ENCODE measurements at regions not wholly inside any gene's neighbourhood (a gene's known extent, or its start where the extent isn't known, plus 50 kb on each side); places are given as distances from the start of the nearest gene placed in this dataset.

DNA sequence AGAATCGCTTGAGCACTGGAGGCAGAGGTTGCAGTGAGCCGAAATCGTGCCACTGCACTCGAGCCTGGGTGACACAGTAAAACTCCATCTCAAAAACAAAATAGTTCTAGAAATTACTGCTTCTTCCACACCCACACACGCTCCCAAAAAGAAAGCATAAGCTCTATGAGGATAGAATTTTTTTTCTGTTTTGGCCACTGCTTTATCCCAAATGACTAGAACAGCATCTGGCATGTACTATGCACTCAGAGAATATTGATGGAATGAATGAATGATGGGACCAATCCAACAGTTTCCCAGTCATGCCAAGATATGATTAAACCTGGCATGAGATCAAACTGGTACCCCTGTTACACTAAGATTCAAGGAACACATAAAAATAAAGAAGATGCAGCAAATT lies 455.4 kb upstream of the CHAC2 start:
- Histone ChIP-seq H2AFZ (no peak overlapping the region), H3F3A (replicated peaks; ENCODE audit: low read depth) (no peaks in the 10 kb centered on the region), H3K27me3 (ENCODE audit: insufficient read depth) (no peaks in the 10 kb centered on the region), H4K20me1 (replicated peaks; ENCODE audit: insufficient read depth) (no peaks in the 10 kb centered on the region), H3K9me2 (ENCODE audit: insufficient read depth) (no peaks in the 10 kb centered on the region), H3K4me3 (no peak overlapping the region), H3K4me2 (no peak overlapping the region), H3K27ac (ENCODE audit: low read depth) (no peak overlapping the region), H3K79me2 (replicated peaks; ENCODE audit: insufficient read depth) (no peaks in the 10 kb centered on the region), H3K4me1 (ENCODE audit: insufficient read depth) (peaks cover 9% of the 10 kb centered on the region; the same call in 1 of the 2 replicates), H3K36me3 (ENCODE audit: insufficient read depth) (no peaks in the 10 kb centered on the region)
- H3K4me1 Mint-ChIP-seq = peaks cover 13% of the 10 kb centered on the region; the same call in 2 of the 3 replicates
- ATAC-seq (no peak), DNase-seq (ENCODE audit: low spot score) (no peak)
- peak overlapping the region; percentile 23; the same call in 1 of the 2 replicates for H3K27ac Mint-ChIP-seq
- no peaks in the 10 kb centered on the region for H3K36me3 Mint-ChIP-seq (ENCODE audit: low read depth)
- no peaks in the 10 kb centered on the region for H3K27me3 Mint-ChIP-seq (ENCODE audit: insufficient read depth, low read depth, poor library complexity)
- no peaks in the 10 kb centered on the region for H3K9me3 Mint-ChIP-seq
- H3K4me3 Mint-ChIP-seq = no peak overlapping the region
- no peak for TF ChIP-seq CREB1 (CRISPR knock-in tag; IDR thresholded peaks at IDR 0.05; ENCODE audit: low read depth)
- no peak for TF ChIP-seq JUNB (IDR thresholded peaks at IDR 0.05; ENCODE audit: unreplicated experiment)
- no peak for TF ChIP-seq ZNF331 (CRISPR knock-in tag; IDR thresholded peaks at IDR 0.05; ENCODE audit: low read depth)
- TF ChIP-seq ZNF462 (CRISPR knock-in tag; IDR thresholded peaks at IDR 0.05) = no peak
- no peak for TF ChIP-seq STAT1 (IDR thresholded peaks at IDR 0.05; ENCODE audit: unreplicated experiment)
- TF ChIP-seq NANOG (IDR thresholded peaks at IDR 0.05; ENCODE audit: borderline replicate concordance) = no peak

DNA sequence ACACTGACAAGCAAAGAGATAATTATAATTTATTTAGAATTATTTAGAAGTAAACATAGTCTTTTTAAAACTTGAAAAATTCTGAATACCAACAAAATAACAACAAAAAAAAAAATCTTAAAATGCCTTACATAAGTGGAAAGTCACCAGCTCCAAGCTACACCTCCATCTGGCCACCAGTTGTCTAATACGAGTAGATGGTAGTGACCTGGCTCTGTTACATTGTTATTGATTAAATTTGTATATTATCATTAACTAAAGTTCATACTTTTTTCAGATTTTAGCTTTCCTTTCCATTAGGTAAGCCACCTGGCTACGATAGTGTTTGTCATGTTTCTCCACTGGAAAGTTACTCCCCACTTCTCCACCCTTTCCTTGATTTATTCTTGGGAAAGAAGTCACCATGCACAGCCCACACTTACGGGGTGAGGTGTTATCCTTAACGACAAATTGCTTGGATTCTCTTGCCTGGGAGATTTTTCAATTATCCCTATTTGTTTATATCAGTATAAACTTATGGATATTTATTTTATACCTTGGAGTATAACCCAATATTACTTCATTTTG lies 464.5 kb upstream of the CHAC2 start:
- H3K27ac Mint-ChIP-seq = no peak overlapping the region
- no peaks in the 10 kb centered on the region for H3K27me3 ChIP-seq (ENCODE audit: insufficient read depth)
- no peaks in the 10 kb centered on the region for H4K20me1 ChIP-seq (replicated peaks; ENCODE audit: insufficient read depth)
- no peaks in the 10 kb centered on the region for H3K4me1 ChIP-seq (ENCODE audit: insufficient read depth)
- H3K36me3 Mint-ChIP-seq (ENCODE audit: low read depth) = no peaks in the 10 kb centered on the region
- H3K27ac ChIP-seq (ENCODE audit: low read depth) = no peak overlapping the region
- no peak overlapping the region for H3K4me2 ChIP-seq
- DNase-seq (ENCODE audit: low spot score) = no peak
- no peaks in the 10 kb centered on the region for H3K79me2 ChIP-seq (replicated peaks; ENCODE audit: insufficient read depth)
- no peak for ATAC-seq
- no peaks in the 10 kb centered on the region; the same call in 2 of the 3 replicates for H3K9me3 Mint-ChIP-seq
- H3K4me3 ChIP-seq = no peak overlapping the region
- no peaks in the 10 kb centered on the region for H3K4me1 Mint-ChIP-seq
- H3K4me3 Mint-ChIP-seq = no peak overlapping the region
- H2AFZ ChIP-seq = no peak overlapping the region
- H3K9me2 ChIP-seq (ENCODE audit: insufficient read depth) = no peaks in the 10 kb centered on the region; the same call in 1 of the 2 replicates
- H3K27me3 Mint-ChIP-seq (ENCODE audit: insufficient read depth, low read depth, poor library complexity) = peaks cover 4% of the 10 kb centered on the region
- H3F3A ChIP-seq (replicated peaks; ENCODE audit: low read depth) = no peaks in the 10 kb centered on the region
- no peaks in the 10 kb centered on the region for H3K36me3 ChIP-seq (ENCODE audit: insufficient read depth)
- TF ChIP-seq, protein P1, sequence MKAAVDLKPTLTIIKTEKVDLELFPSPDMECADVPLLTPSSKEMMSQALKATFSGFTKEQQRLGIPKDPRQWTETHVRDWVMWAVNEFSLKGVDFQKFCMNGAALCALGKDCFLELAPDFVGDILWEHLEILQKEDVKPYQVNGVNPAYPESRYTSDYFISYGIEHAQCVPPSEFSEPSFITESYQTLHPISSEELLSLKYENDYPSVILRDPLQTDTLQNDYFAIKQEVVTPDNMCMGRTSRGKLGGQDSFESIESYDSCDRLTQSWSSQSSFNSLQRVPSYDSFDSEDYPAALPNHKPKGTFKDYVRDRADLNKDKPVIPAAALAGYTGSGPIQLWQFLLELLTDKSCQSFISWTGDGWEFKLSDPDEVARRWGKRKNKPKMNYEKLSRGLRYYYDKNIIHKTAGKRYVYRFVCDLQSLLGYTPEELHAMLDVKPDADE (IDR thresholded peaks at IDR 0.05) = no peak
- TF ChIP-seq, protein P2, sequence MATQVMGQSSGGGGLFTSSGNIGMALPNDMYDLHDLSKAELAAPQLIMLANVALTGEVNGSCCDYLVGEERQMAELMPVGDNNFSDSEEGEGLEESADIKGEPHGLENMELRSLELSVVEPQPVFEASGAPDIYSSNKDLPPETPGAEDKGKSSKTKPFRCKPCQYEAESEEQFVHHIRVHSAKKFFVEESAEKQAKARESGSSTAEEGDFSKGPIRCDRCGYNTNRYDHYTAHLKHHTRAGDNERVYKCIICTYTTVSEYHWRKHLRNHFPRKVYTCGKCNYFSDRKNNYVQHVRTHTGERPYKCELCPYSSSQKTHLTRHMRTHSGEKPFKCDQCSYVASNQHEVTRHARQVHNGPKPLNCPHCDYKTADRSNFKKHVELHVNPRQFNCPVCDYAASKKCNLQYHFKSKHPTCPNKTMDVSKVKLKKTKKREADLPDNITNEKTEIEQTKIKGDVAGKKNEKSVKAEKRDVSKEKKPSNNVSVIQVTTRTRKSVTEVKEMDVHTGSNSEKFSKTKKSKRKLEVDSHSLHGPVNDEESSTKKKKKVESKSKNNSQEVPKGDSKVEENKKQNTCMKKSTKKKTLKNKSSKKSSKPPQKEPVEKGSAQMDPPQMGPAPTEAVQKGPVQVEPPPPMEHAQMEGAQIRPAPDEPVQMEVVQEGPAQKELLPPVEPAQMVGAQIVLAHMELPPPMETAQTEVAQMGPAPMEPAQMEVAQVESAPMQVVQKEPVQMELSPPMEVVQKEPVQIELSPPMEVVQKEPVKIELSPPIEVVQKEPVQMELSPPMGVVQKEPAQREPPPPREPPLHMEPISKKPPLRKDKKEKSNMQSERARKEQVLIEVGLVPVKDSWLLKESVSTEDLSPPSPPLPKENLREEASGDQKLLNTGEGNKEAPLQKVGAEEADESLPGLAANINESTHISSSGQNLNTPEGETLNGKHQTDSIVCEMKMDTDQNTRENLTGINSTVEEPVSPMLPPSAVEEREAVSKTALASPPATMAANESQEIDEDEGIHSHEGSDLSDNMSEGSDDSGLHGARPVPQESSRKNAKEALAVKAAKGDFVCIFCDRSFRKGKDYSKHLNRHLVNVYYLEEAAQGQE (IDR thresholded peaks at IDR 0.05; ENCODE audit: unreplicated experiment) = no peak
- TF ChIP-seq NANOG (IDR thresholded peaks at IDR 0.05; ENCODE audit: borderline replicate concordance) (no peak), ZNF331 (CRISPR knock-in tag; IDR thresholded peaks at IDR 0.05; ENCODE audit: low read depth) (no peak), STAT1 (IDR thresholded peaks at IDR 0.05; ENCODE audit: unreplicated experiment) (no peak), EZH2phosphoT487 (IDR thresholded peaks at IDR 0.05; ENCODE audit: unreplicated experiment) (no peak)

Data from GM23338 (cell line).